Suprapubic skin (tissue), 4 donors: ENCODE measurements at regions not wholly inside any gene's neighbourhood (a gene's known extent, or its start where the extent isn't known, plus 50 kb on each side); places are given as distances from the start of the nearest gene placed in this dataset.

ENCODE experiments used
- DNase-seq, 2 donors: peaks; one replicate each; pipeline ENCODE4 v3.0.0-alpha.2; 2019; ENCODE audit warnings: low spot score in 2 of 2
- H3K27ac ChIP-seq: fragments of 200-600 bp; sonication (generic); one replicate; pipeline ENCODE4 v1.5.1; 2019
- H3K27me3 ChIP-seq: fragments of 200-600 bp; sonication (generic); one replicate; pipeline ENCODE4 v1.5.1; 2019
- H3K36me3 ChIP-seq: fragments of 200-600 bp; sonication (generic); one replicate; pipeline ENCODE4 v1.5.1; 2019
- H3K4me1 ChIP-seq: fragments of 200-600 bp; sonication (generic); one replicate; pipeline ENCODE4 v1.5.1; 2019
- H3K4me3 ChIP-seq: fragments of 200-600 bp; sonication (generic); one replicate; pipeline ENCODE4 v1.5.1; 2019; ENCODE audit warnings: mild to moderate bottlenecking
- H3K9me3 ChIP-seq: fragments of 200-600 bp; sonication (generic); one replicate; pipeline ENCODE4 v1.5.1; 2019
- EP300 ChIP-seq: sonication (generic); formaldehyde crosslinking; IDR thresholded peaks from one replicate; pipeline ENCODE4 v1.6.1; 2017; ENCODE audit warnings: antibody characterized with exemption
- POLR2A ChIP-seq, 2 donors: fragments of 450-650 bp; IDR thresholded peaks; one replicate each; pipeline ENCODE4 v1.6.1; 2017; ENCODE audit warnings: antibody characterized with exemption in 2 of 2, mild to moderate bottlenecking in 2 of 2, moderate library complexity in 2 of 2
- POLR2AphosphoS5 ChIP-seq, 3 donors: sonication (generic); formaldehyde crosslinking; IDR thresholded peaks; one replicate each; pipeline ENCODE4 v1.6.1; 2017; ENCODE audit warnings: antibody characterized with exemption in 3 of 3
- WGBS: methylation state at CpG from one replicate; pipeline ENCODE4 v1.1.5; 2018; 5-methylcytosine and 5-hydroxymethylcytosine counted together
- TF ChIP-seq, protein P1 (sequence below), 2 donors: fragments of 200-600 bp in 1 of 2; fragments of 450-650 bp in 1 of 2; sonication (generic) in 1 of 2; IDR thresholded peaks; one replicate each; pipeline ENCODE4 v1.5.1; 2016 to 2019; ENCODE audit warnings: antibody characterized with exemption in 2 of 2, mild to moderate bottlenecking in 1 of 2, moderate library complexity in 1 of 2

DNA sequence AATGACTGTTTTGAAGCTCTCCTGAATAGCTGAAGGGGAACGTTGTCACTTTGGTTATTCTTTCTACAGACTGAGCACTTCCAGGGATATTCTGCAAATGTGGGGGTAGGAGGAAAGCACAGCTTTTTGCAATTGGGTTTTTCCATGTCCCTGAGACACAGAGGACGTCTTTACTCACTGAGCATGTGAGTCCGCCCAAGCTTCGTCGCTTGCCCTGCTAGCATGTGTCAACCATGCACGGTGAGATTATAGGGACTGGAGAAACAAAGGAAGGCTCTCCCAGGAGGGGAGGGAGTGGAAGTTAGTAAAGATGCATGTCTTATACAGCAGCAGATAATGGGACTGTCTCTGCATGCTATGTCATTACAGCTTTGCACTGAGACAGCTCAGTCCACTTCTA is 111.5 kb upstream of the SFRP2 start:
- no peak for DNase-seq
- 73% methylated on average over 6 of the region's 6 CpGs for WGBS
- H3K36me3 ChIP-seq, result no peaks in the 10 kb centered on the region
- no peak for TF ChIP-seq POLR2A (IDR thresholded peaks at IDR 0.05)
- TF ChIP-seq EP300, result no peak
- TF ChIP-seq POLR2AphosphoS5 (IDR thresholded peaks at IDR 0.05), result no peak
- TF ChIP-seq, protein P1, sequence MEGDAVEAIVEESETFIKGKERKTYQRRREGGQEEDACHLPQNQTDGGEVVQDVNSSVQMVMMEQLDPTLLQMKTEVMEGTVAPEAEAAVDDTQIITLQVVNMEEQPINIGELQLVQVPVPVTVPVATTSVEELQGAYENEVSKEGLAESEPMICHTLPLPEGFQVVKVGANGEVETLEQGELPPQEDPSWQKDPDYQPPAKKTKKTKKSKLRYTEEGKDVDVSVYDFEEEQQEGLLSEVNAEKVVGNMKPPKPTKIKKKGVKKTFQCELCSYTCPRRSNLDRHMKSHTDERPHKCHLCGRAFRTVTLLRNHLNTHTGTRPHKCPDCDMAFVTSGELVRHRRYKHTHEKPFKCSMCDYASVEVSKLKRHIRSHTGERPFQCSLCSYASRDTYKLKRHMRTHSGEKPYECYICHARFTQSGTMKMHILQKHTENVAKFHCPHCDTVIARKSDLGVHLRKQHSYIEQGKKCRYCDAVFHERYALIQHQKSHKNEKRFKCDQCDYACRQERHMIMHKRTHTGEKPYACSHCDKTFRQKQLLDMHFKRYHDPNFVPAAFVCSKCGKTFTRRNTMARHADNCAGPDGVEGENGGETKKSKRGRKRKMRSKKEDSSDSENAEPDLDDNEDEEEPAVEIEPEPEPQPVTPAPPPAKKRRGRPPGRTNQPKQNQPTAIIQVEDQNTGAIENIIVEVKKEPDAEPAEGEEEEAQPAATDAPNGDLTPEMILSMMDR (IDR thresholded peaks at IDR 0.05), result no peak
- no peaks in the 10 kb centered on the region for H3K9me3 ChIP-seq
- peaks cover 2% of the 10 kb centered on the region for H3K4me1 ChIP-seq
- H3K27ac ChIP-seq, result no peak overlapping the region
- no peaks in the 10 kb centered on the region for H3K27me3 ChIP-seq
- H3K4me3 ChIP-seq, result no peak overlapping the region

- WGBS, result 81% methylated on average over 4 of the region's 4 CpGs
These were observed 101.9 kb upstream of the SFRP2 start for GRCh38 chr4:153890761-153891160.

GRCh38 chr4:153887217-153887616 is 98.3 kb upstream of the SFRP2 start:
- TF ChIP-seq, protein P1 (IDR thresholded peaks at IDR 0.05), result no peak
- no peak for TF ChIP-seq POLR2A (IDR thresholded peaks at IDR 0.05)
- TF ChIP-seq POLR2AphosphoS5 (IDR thresholded peaks at IDR 0.05), result no peak
- TF ChIP-seq EP300, result no peak
- H3K27me3 ChIP-seq, result no peaks in the 10 kb centered on the region
- H3K4me3 ChIP-seq, result no peak overlapping the region
- H3K27ac ChIP-seq, result no peak overlapping the region
- H3K36me3 ChIP-seq, result no peaks in the 10 kb centered on the region
- peaks cover 11% of the 10 kb centered on the region for H3K4me1 ChIP-seq
- DNase-seq, result no peak
- no peaks in the 10 kb centered on the region for H3K9me3 ChIP-seq

More at GRCh38 chr4:153890761-153891160, 101.9 kb upstream of the SFRP2 start:
- TF ChIP-seq, protein P1 (IDR thresholded peaks at IDR 0.05), result no peak
- TF ChIP-seq POLR2A (IDR thresholded peaks at IDR 0.05) (no peak), POLR2AphosphoS5 (IDR thresholded peaks at IDR 0.05) (no peak), EP300 (no peak)
- no peaks in the 10 kb centered on the region for H3K27me3 ChIP-seq
- H3K4me3 ChIP-seq, result no peak overlapping the region
- no peak overlapping the region for H3K27ac ChIP-seq
- H3K4me1 ChIP-seq, result peaks cover 10% of the 10 kb centered on the region
- H3K36me3 ChIP-seq, result no peaks in the 10 kb centered on the region
- no peaks in the 10 kb centered on the region for H3K9me3 ChIP-seq
- no peak for DNase-seq

GRCh38 chr4:153884325-153884724 is 95.4 kb upstream of the SFRP2 start:
- H3K4me1 ChIP-seq, result peaks cover 11% of the 10 kb centered on the region
- TF ChIP-seq, protein P1 (IDR thresholded peaks at IDR 0.05), result no peak
- TF ChIP-seq EP300, result no peak
- no peak for TF ChIP-seq POLR2A (IDR thresholded peaks at IDR 0.05)
- no peak for TF ChIP-seq POLR2AphosphoS5 (IDR thresholded peaks at IDR 0.05)
- 89% methylated on average over 1 of the region's 1 CpG for WGBS

GRCh38 chr4:153880983-153881382 is 92.1 kb upstream of the SFRP2 start:
- H3K27me3 ChIP-seq, result no peaks in the 10 kb centered on the region
- H3K27ac ChIP-seq, result no peak overlapping the region
- H3K36me3 ChIP-seq, result no peaks in the 10 kb centered on the region
- H3K4me1 ChIP-seq, result peaks cover 3% of the 10 kb centered on the region
- WGBS, result 100% methylated on average over 2 of the region's 2 CpGs
- H3K4me3 ChIP-seq, result no peak overlapping the region
- no peak for DNase-seq
- TF ChIP-seq EP300 (no peak), POLR2A (IDR thresholded peaks at IDR 0.05) (no peak), POLR2AphosphoS5 (IDR thresholded peaks at IDR 0.05) (no peak)
- TF ChIP-seq, protein P1 (IDR thresholded peaks at IDR 0.05), result no peak
- peaks cover 5% of the 10 kb centered on the region for H3K9me3 ChIP-seq

More at GRCh38 chr4:153884325-153884724, 95.4 kb upstream of the SFRP2 start:
- Histone ChIP-seq H3K9me3 (peaks cover 5% of the 10 kb centered on the region), H3K36me3 (no peaks in the 10 kb centered on the region), H3K4me3 (no peak overlapping the region), H3K27me3 (no peaks in the 10 kb centered on the region), H3K27ac (no peak overlapping the region)
- DNase-seq, result no peak
